ENCODE measurements at regions not wholly inside any gene's neighbourhood (a gene's known extent, or its start where the extent isn't known, plus 50 kb on each side); places are given as distances from the start of the nearest gene placed in this dataset.

- no peak for TF ChIP-seq FOSL2 (IDR thresholded peaks at IDR 0.05; ENCODE audit: borderline replicate concordance, low read depth)
Observed at GRCh38 chr5:135680713-135681112, 101.9 kb upstream of the CXCL14 start (continued).

DNA sequence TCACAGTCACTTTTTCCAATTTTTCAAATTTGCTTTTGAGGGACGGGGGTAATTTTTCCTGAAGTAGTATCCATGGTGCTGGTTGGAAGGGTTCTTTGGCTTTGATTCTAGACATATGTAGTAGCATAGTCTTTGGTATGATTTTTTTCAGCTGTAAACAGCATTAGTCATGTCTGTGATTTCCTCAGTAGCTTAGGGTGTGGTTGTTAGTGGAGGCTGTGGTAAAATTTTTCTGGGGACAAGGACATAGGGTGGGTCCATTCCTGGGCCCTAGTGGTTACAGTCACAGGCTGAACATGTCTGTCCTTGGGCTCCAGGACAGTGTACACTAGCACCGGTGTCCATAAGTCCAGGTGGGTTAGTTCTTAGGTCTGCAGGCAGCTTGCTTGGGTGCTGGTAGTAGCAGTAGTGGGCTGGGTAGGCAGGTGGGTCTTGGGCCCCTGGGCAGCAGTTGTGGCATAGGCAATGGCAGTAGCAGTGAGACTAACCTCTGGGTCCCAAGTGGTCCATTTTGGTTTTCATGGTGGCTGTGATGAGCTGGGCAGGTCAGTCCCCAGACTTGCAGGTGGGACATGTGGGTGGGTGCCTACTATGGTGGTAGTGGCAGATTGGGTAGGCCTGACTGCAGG, 100.0 kb upstream of the CXCL14 start:
- 14% methylated on average over 2 of the region's 2 CpGs for WGBS (ENCODE audit: low lambda C conversion rate)
- no peak overlapping the region for H3K4me2 ChIP-seq
- TF ChIP-seq GABPA (IDR thresholded peaks at IDR 0.05; ENCODE audit: low read depth): no peak
- TF ChIP-seq MXI1 (IDR thresholded peaks at IDR 0.05; ENCODE audit: low read depth, low read length): no peak
- TF ChIP-seq RCOR1 (IDR thresholded peaks at IDR 0.05; ENCODE audit: low read length): no peak
- TF ChIP-seq EP300 (IDR thresholded peaks at IDR 0.05; ENCODE audit: borderline replicate concordance in 1 of 2, low read depth in 1 of 2, low read length in 1 of 2): no peak
- no peak for TF ChIP-seq PBX3 (IDR thresholded peaks at IDR 0.05)
- TF ChIP-seq FOXM1 (IDR thresholded peaks at IDR 0.05; ENCODE audit: low read depth): no peak
- no peak for TF ChIP-seq MEF2A (IDR thresholded peaks at IDR 0.05; ENCODE audit: borderline replicate concordance, low read depth)
- TF ChIP-seq FOSL2 (IDR thresholded peaks at IDR 0.05; ENCODE audit: borderline replicate concordance, low read depth): no peak
- no peak for TF ChIP-seq SIN3A (IDR thresholded peaks at IDR 0.05; ENCODE audit: borderline replicate concordance, low read depth, low read length)
- no peak for TF ChIP-seq NFIC (IDR thresholded peaks at IDR 0.05; ENCODE audit: borderline replicate concordance)
- TF ChIP-seq, protein P1, sequence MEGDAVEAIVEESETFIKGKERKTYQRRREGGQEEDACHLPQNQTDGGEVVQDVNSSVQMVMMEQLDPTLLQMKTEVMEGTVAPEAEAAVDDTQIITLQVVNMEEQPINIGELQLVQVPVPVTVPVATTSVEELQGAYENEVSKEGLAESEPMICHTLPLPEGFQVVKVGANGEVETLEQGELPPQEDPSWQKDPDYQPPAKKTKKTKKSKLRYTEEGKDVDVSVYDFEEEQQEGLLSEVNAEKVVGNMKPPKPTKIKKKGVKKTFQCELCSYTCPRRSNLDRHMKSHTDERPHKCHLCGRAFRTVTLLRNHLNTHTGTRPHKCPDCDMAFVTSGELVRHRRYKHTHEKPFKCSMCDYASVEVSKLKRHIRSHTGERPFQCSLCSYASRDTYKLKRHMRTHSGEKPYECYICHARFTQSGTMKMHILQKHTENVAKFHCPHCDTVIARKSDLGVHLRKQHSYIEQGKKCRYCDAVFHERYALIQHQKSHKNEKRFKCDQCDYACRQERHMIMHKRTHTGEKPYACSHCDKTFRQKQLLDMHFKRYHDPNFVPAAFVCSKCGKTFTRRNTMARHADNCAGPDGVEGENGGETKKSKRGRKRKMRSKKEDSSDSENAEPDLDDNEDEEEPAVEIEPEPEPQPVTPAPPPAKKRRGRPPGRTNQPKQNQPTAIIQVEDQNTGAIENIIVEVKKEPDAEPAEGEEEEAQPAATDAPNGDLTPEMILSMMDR (IDR thresholded peaks at IDR 0.05): no peak
- H3K4me1 ChIP-seq (ENCODE audit: control insufficient read depth in 1 of 2, insufficient read depth in 2 of 2, low read depth in 1 of 2, low read length in 1 of 2): no peaks in the 10 kb centered on the region
- no peaks in the 10 kb centered on the region for H4K20me1 ChIP-seq (ENCODE audit: insufficient read depth)
- H3K9me3 ChIP-seq: no peaks in the 10 kb centered on the region
- H3K4me3 ChIP-seq (ENCODE audit: low read depth in 2 of 2, low read length in 1 of 2): no peak overlapping the region
- no peak for DNase-seq
- no peaks in the 10 kb centered on the region for H3K36me3 ChIP-seq (replicated peaks in 1 of 2; ENCODE audit: control insufficient read depth in 1 of 2, insufficient read depth in 2 of 2, low read length in 1 of 2)
- no peak overlapping the region for H3K9ac ChIP-seq
- no peaks in the 10 kb centered on the region for H3K79me2 ChIP-seq (ENCODE audit: insufficient read depth)
- ChIA-PET POLR2A (no interaction called here), CTCF (interaction anchor here (0.9 kb wide), 1 partner anchor 212 kb away, joined by 4 read pairs; no protein-coding TSS in a partner anchor)
- no peaks in the 10 kb centered on the region for H3K27me3 ChIP-seq (ENCODE audit: insufficient read depth)
- no peaks in the 10 kb centered on the region for H3F3A ChIP-seq (replicated peaks; ENCODE audit: insufficient read depth)
- no peak overlapping the region for H3K27ac ChIP-seq (ENCODE audit: low read depth in 2 of 2, low read length in 1 of 2)
- no peaks in the 10 kb centered on the region for H3K9me2 ChIP-seq
- H2AFZ ChIP-seq (ENCODE audit: low read depth): no peak overlapping the region

DNA sequence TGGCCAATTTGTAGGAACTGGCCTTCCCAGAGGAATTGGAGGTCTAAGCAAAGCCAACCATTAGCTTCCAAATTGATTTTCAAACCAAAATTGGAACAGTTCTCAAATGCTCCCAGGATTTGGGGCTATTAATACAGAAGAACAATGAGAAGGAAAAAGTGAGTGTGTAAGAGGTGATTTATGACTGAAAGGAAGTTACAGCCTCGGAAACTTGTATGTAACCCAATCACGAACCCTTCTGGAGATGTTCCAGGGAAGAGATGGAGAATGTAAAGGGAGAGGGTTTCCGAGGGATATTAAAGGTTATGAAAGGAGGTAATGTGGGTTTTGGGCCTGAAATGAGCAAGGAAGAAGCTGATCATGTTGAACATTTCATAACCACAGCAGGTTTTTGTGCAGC, 93.2 kb upstream of the CXCL14 start:
- POLR2A ChIA-PET: no interaction called here
- 27% methylated on average over 3 of the region's 3 CpGs for WGBS (ENCODE audit: low lambda C conversion rate)
- Histone ChIP-seq H2AFZ (ENCODE audit: low read depth) (no peak overlapping the region), H3K79me2 (ENCODE audit: insufficient read depth) (no peaks in the 10 kb centered on the region), H3K27ac (ENCODE audit: low read depth in 2 of 2, low read length in 1 of 2) (no peak overlapping the region), H3F3A (replicated peaks; ENCODE audit: insufficient read depth) (no peaks in the 10 kb centered on the region), H3K9me2 (no peaks in the 10 kb centered on the region), H3K9ac (no peak overlapping the region), H4K20me1 (ENCODE audit: insufficient read depth) (no peaks in the 10 kb centered on the region), H3K4me2 (no peak overlapping the region), H3K36me3 (replicated peaks in 1 of 2; ENCODE audit: control insufficient read depth in 1 of 2, insufficient read depth in 2 of 2, low read length in 1 of 2) (no peaks in the 10 kb centered on the region), H3K4me1 (ENCODE audit: control insufficient read depth in 1 of 2, insufficient read depth in 2 of 2, low read depth in 1 of 2, low read length in 1 of 2) (no peaks in the 10 kb centered on the region), H3K4me3 (ENCODE audit: low read depth in 2 of 2, low read length in 1 of 2) (no peak overlapping the region), H3K27me3 (ENCODE audit: insufficient read depth) (no peaks in the 10 kb centered on the region), H3K9me3 (no peaks in the 10 kb centered on the region)
- TF ChIP-seq RAD21 (IDR thresholded peaks at IDR 0.05; ENCODE audit: low read length) (no peak), FOXJ3 (CRISPR knock-in tag; IDR thresholded peaks at IDR 0.05) (no peak), ELF1 (IDR thresholded peaks at IDR 0.05) (no peak), PBX3 (IDR thresholded peaks at IDR 0.05) (no peak), EP300 (IDR thresholded peaks at IDR 0.05; ENCODE audit: borderline replicate concordance in 1 of 2, low read depth in 1 of 2, low read length in 1 of 2) (no peak), EZH2phosphoT487 (IDR thresholded peaks at IDR 0.05; ENCODE audit: borderline replicate concordance, low read depth) (no peak)
- CTCF ChIA-PET: no interaction called here
- DNase-seq: no peak
